ENCODE measurements at regions not wholly inside any gene's neighbourhood (a gene's known extent, or its start where the extent isn't known, plus 50 kb on each side); places are given as distances from the start of the nearest gene placed in this dataset.

DNA sequence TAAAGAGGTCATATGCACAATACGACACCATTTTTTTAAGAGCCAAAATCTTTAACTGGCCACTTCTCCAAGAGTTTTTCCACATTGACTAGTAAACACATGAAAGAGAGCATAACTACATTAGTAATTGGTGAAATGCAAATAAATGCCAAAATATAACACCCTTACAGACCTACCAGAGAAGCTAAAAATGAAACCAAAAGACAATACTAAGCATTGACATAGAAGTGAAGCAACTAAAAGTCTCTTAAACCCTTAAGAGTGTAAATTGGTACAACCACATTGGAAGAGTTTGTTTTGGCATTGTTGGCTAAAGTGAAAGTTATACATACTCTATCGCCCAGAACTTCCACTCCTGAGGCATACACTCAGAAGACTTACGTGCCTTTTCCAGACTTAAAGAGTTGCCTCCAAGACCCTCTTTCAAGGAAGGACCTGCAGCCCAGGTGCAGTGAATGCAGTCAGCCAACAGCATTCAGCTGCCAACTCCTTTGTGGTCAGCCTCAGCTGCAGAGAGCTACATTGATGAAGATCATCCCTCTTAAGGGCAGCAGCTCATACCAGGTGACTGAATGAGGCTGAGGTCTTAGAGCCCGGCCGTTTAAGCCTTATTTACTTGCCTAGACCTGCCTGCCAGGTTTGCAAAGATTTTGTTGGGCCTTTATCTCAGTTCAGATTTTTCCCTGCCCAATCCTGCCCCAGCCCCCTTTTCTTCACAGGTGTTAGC lies 839.1 kb upstream of the ADGRL2 start:
- Mint-ChIP-seq H3K27ac (no peak overlapping the region), H3K36me3 (ENCODE audit: low read depth) (no peaks in the 10 kb centered on the region), H3K9me3 (no peaks in the 10 kb centered on the region), H3K4me3 (no peak overlapping the region), H3K4me1 (ENCODE audit: low read depth) (no peaks in the 10 kb centered on the region), H3K27me3 (no peaks in the 10 kb centered on the region)
- intact Hi-C loops (cut with micrococcal nuclease): no loop called here

DNA sequence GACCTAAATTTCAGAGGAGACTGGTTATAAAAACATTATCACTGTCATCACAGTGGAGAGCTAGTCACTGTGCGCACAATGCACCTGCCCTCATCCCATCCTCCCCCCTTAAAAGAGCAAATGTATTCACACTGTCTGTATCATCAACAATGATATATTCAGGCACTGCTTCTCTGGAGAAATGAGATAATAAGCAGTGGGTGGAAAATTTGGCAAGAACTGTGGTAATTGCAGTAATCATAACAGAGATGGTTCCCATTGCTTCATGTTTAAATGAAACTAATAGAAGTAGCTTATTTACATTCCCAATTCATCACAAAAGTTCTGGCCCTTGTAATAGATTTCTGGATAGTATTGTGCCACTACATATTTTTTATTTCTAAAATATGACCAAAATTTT lies 867.4 kb upstream of the ADGRL2 start:
- intact Hi-C loops (cut with micrococcal nuclease): no loop called here
- Mint-ChIP-seq H3K36me3 (ENCODE audit: low read depth) (peaks cover 6% of the 10 kb centered on the region), H3K27ac (no peak overlapping the region), H3K27me3 (no peaks in the 10 kb centered on the region), H3K9me3 (peaks cover 40% of the 10 kb centered on the region), H3K4me1 (ENCODE audit: low read depth) (no peaks in the 10 kb centered on the region), H3K4me3 (no peak overlapping the region)

DNA sequence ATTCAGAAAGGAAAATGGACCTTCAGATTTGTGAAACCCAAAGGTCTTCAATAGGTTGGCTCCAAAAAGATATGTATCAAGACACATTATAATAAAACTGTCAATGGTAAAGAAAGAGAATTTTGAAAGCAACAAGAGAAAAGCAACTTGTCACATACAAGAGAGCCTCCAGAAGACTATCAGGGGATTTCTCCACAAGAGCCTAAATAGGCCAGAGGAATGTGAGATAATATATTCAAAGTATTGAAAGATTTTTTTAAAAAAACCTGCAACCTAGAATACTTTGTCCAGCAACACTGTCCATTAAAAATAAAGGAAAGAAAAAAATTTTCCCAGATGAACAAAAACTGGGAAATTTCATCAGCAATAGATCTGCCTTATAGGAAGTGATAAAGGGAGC lies 869.6 kb upstream of the ADGRL2 start:
- Mint-ChIP-seq H3K4me1 (ENCODE audit: low read depth) (peaks cover 11% of the 10 kb centered on the region), H3K27me3 (no peaks in the 10 kb centered on the region), H3K4me3 (no peak overlapping the region), H3K27ac (no peak overlapping the region), H3K36me3 (ENCODE audit: low read depth) (peaks cover 6% of the 10 kb centered on the region), H3K9me3 (peaks cover 47% of the 10 kb centered on the region)
- intact Hi-C loops (cut with micrococcal nuclease): no loop called here

DNA sequence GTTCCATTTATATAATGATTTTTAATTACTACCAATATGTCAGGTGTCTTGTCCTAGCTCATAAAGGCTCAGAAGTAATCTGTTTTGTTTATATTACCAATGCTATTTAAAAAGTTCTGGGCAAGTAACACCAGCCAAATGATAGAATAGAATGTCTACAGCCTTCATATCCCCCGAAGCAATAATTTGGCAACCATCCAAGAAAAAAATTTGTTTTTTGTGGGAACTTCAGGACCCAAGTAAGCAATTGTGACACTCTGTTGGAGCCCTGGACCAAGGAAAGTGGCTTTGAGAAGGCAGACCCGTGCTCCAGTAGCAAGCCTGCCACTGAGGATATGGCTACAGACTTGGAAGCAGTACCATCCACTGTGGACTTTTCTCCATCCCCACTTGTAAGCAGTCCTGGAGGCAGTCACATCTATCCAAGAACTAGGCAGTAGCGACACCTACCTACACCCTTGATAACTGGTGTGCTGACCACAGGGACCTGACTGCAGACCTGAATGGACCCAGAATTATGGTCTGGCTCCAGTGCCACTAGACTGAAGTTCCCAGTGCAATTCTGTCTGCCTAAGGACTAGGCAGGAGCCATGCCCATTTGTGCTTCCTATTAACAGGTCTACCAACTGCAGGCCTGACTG lies 870.7 kb upstream of the ADGRL2 start:
- H3K9me3 Mint-ChIP-seq: peaks cover 42% of the 10 kb centered on the region
- peaks cover 18% of the 10 kb centered on the region for H3K4me1 Mint-ChIP-seq (ENCODE audit: low read depth)
- H3K27me3 Mint-ChIP-seq: no peaks in the 10 kb centered on the region
- H3K4me3 Mint-ChIP-seq: no peak overlapping the region
- no peak overlapping the region for H3K27ac Mint-ChIP-seq
- intact Hi-C loops (cut with micrococcal nuclease): no loop called here
- H3K36me3 Mint-ChIP-seq (ENCODE audit: low read depth): peaks cover 6% of the 10 kb centered on the region

DNA sequence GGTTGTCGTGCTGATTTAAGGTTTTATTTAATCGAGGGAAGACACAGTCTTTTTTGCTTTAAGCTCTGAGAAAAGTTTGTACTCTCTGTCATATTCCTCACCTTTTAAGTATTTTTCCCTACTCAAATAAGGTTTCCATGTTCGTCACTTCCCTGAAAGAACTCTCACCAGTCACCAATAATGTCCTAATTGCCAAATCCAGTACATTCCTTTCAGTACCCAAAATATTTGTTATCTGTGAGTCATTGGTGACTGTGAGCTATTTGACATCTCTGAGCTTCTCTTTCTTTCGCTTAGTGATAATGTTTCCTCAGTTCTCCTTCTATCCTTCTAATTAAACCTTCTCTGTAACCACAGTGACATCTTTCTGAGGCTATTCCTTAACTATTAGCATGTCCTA lies 874.2 kb upstream of the ADGRL2 start:
- Mint-ChIP-seq H3K27me3 (no peaks in the 10 kb centered on the region), H3K4me1 (ENCODE audit: low read depth) (peaks cover 23% of the 10 kb centered on the region), H3K27ac (no peak overlapping the region), H3K36me3 (ENCODE audit: low read depth) (peaks cover 6% of the 10 kb centered on the region), H3K4me3 (no peak overlapping the region), H3K9me3 (peaks cover 33% of the 10 kb centered on the region)
- intact Hi-C loops (cut with micrococcal nuclease): no loop called here

GRCh38 chr1:80925130-80925805 lies 875.5 kb upstream of the ADGRL2 start:
- Mint-ChIP-seq H3K4me3 (no peak overlapping the region), H3K27ac (no peak overlapping the region), H3K9me3 (peaks cover 21% of the 10 kb centered on the region), H3K4me1 (ENCODE audit: low read depth) (peaks cover 23% of the 10 kb centered on the region), H3K27me3 (no peaks in the 10 kb centered on the region), H3K36me3 (ENCODE audit: low read depth) (no peaks in the 10 kb centered on the region)
- intact Hi-C loops (cut with micrococcal nuclease): no loop called here

- peaks cover 17% of the 10 kb centered on the region for H3K9me3 Mint-ChIP-seq
Measured at GRCh38 chr1:80924290-80924689, 876.4 kb upstream of the ADGRL2 start.

GRCh38 chr1:80922906-80923305 lies 877.8 kb upstream of the ADGRL2 start:
- Mint-ChIP-seq H3K36me3 (ENCODE audit: low read depth) (no peaks in the 10 kb centered on the region), H3K9me3 (peaks cover 12% of the 10 kb centered on the region), H3K4me3 (no peak overlapping the region), H3K27ac (no peak overlapping the region), H3K27me3 (no peaks in the 10 kb centered on the region), H3K4me1 (ENCODE audit: low read depth) (peaks cover 28% of the 10 kb centered on the region)
- intact Hi-C loops (cut with micrococcal nuclease): no loop called here

More at GRCh38 chr1:80924290-80924689, 876.4 kb upstream of the ADGRL2 start:
- intact Hi-C loops (cut with micrococcal nuclease): no loop called here
- no peak overlapping the region for H3K27ac Mint-ChIP-seq
- no peaks in the 10 kb centered on the region for H3K27me3 Mint-ChIP-seq
- peaks cover 23% of the 10 kb centered on the region for H3K4me1 Mint-ChIP-seq (ENCODE audit: low read depth)
- no peak overlapping the region for H3K4me3 Mint-ChIP-seq
- no peaks in the 10 kb centered on the region for H3K36me3 Mint-ChIP-seq (ENCODE audit: low read depth)

DNA sequence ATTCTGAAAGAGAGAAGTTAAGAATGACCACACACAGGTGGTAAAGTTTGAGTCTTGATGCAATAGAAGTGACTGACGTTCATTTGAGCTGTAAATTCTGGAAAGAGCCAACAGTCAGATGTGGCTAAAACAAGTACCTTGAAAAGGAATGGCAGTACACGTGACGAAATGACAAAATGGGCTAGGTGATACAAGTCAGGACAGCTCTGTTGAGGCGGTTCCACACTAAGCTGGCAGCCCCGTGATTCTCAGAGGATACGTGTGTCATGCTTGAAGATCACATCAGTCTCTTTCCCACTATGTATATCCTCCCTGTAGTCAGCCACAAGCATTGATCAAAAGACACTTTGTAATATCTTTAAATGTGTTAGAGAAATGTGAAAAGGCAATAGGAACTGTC lies 881.3 kb upstream of the ADGRL2 start:
- Mint-ChIP-seq H3K4me3 (no peak overlapping the region), H3K4me1 (ENCODE audit: low read depth) (peaks cover 19% of the 10 kb centered on the region), H3K27me3 (no peaks in the 10 kb centered on the region), H3K27ac (no peak overlapping the region), H3K36me3 (ENCODE audit: low read depth) (no peaks in the 10 kb centered on the region), H3K9me3 (no peaks in the 10 kb centered on the region)
- intact Hi-C loops (cut with micrococcal nuclease): no loop called here

GRCh38 chr1:80918380-80918779 lies 882.4 kb upstream of the ADGRL2 start:
- Mint-ChIP-seq H3K27me3 (no peaks in the 10 kb centered on the region), H3K36me3 (ENCODE audit: low read depth) (no peaks in the 10 kb centered on the region), H3K27ac (no peak overlapping the region), H3K4me1 (ENCODE audit: low read depth) (peaks cover 28% of the 10 kb centered on the region), H3K9me3 (no peaks in the 10 kb centered on the region), H3K4me3 (no peak overlapping the region)
- intact Hi-C loops (cut with micrococcal nuclease): no loop called here

- Mint-ChIP-seq H3K27me3 (no peaks in the 10 kb centered on the region), H3K27ac (no peak overlapping the region), H3K4me1 (ENCODE audit: low read depth) (peaks cover 28% of the 10 kb centered on the region), H3K9me3 (no peaks in the 10 kb centered on the region), H3K36me3 (ENCODE audit: low read depth) (no peaks in the 10 kb centered on the region), H3K4me3 (no peak overlapping the region)
- intact Hi-C loops (cut with micrococcal nuclease): no loop called here
Measured at GRCh38 chr1:80917826-80918225, 882.9 kb upstream of the ADGRL2 start.

DNA sequence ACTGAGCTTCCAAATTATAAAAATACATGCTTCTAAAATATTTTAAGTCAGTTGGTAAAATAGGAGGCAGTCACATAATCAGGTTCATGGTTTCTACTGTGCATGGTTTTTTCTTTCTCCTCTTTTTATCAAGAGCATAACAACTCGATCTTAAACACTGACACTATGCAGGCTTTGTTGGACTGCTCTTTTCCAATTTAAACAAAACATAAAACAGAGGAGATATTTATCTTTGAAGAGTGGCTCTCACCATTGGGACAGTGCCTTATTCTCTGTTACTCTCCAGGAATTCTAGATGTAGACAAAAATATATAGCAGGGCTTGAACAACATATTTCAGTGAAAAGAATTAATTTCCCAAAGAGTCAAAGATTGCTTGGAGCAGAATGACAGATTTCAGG lies 883.5 kb upstream of the ADGRL2 start:
- H3K27me3 Mint-ChIP-seq: no peaks in the 10 kb centered on the region
- intact Hi-C loops (cut with micrococcal nuclease): no loop called here
- H3K27ac Mint-ChIP-seq: no peak overlapping the region
- H3K4me1 Mint-ChIP-seq (ENCODE audit: low read depth): peaks cover 28% of the 10 kb centered on the region
- H3K4me3 Mint-ChIP-seq: no peak overlapping the region
- H3K9me3 Mint-ChIP-seq: no peaks in the 10 kb centered on the region
- H3K36me3 Mint-ChIP-seq (ENCODE audit: low read depth): no peaks in the 10 kb centered on the region

- Mint-ChIP-seq H3K9me3 (no peaks in the 10 kb centered on the region), H3K4me3 (no peak overlapping the region), H3K27ac (no peak overlapping the region), H3K27me3 (no peaks in the 10 kb centered on the region), H3K36me3 (ENCODE audit: low read depth) (no peaks in the 10 kb centered on the region), H3K4me1 (ENCODE audit: low read depth) (peaks cover 28% of the 10 kb centered on the region)
- intact Hi-C loops (cut with micrococcal nuclease): no loop called here
Measured at GRCh38 chr1:80915491-80915890, 885.2 kb upstream of the ADGRL2 start.

GRCh38 chr1:80910426-80910825 lies 890.3 kb upstream of the ADGRL2 start:
- H3K4me3 Mint-ChIP-seq: no peak overlapping the region
- intact Hi-C loops (cut with micrococcal nuclease): no loop called here
- no peaks in the 10 kb centered on the region for H3K27me3 Mint-ChIP-seq
- no peaks in the 10 kb centered on the region for H3K9me3 Mint-ChIP-seq
- no peaks in the 10 kb centered on the region for H3K36me3 Mint-ChIP-seq (ENCODE audit: low read depth)
- H3K4me1 Mint-ChIP-seq (ENCODE audit: low read depth): peaks cover 13% of the 10 kb centered on the region
- H3K27ac Mint-ChIP-seq: no peak overlapping the region

All from dendritic cell treated with granulocyte-macrophage colony-stimulating factor and Interleukin-4, amounts not matched to agents 40 ng/mL and 50 ng/mL, for 4 days (primary cell).